Activated CD4-positive, alpha-beta memory T cell treated with anti-CD3 and anti-CD28 coated beads, Interleukin-2, amount 10 ng/mL, durations not matched to agents 7 days and 5 days (primary cell): ENCODE measurements at regions not wholly inside any gene's neighbourhood (a gene's known extent, or its start where the extent isn't known, plus 50 kb on each side); places are given as distances from the start of the nearest gene placed in this dataset.

Experiments used
- CTCF ChIA-PET: fragments of 350-600 bp; sonication (Branson Sonifier 250); formaldehyde crosslinking; loops from one replicate; lab custom pipeline; 2021; ENCODE audit warnings: antibody characterized with exemption, inconsistent platforms; lab: Charles Lee
- POLR2A ChIA-PET: fragments of 350-600 bp; sonication (Branson Sonifier 250); formaldehyde crosslinking; loops from one replicate; lab custom pipeline; 2021; ENCODE audit warnings: antibody characterized with exemption; lab: Charles Lee
- DNase-seq: peaks from one replicate; pipeline ENCODE4 v3.0.0-alpha.2; 2020
- H3K27ac Mint-ChIP-seq: one replicate; pipeline ENCODE4 v1.8.0; 2021; ENCODE audit warnings: mild to moderate bottlenecking, mixed read lengths
- H3K27me3 Mint-ChIP-seq: one replicate; pipeline ENCODE4 v1.8.0; 2021; ENCODE audit warnings: mixed read lengths
- H3K36me3 Mint-ChIP-seq: one replicate; pipeline ENCODE4 v1.8.0; 2021; ENCODE audit warnings: low read depth, mixed read lengths
- H3K4me1 Mint-ChIP-seq: one replicate; pipeline ENCODE4 v1.8.0; 2021; ENCODE audit warnings: mixed read lengths
- H3K4me3 Mint-ChIP-seq: one replicate; pipeline ENCODE4 v1.8.0; 2021; ENCODE audit warnings: mild to moderate bottlenecking, mixed read lengths
- H3K9me3 Mint-ChIP-seq: one replicate; pipeline ENCODE4 v1.8.0; 2021; ENCODE audit warnings: mixed read lengths

- Mint-ChIP-seq H3K9me3 (no peaks in the 10 kb centered on the region), H3K27ac (no peak overlapping the region), H3K4me3 (no peak overlapping the region), H3K4me1 (no peaks in the 10 kb centered on the region), H3K27me3 (no peaks in the 10 kb centered on the region), H3K36me3 (no peaks in the 10 kb centered on the region)
- ChIA-PET CTCF (no interaction called here), POLR2A (no interaction called here)
- no peak for DNase-seq
These were observed 250.4 kb upstream of the SMIM21 start for GRCh38 chr18:75677696-75678455.

GRCh38 chr18:75660932-75661331 lies 233.4 kb upstream of the SMIM21 start:
- H3K4me1 Mint-ChIP-seq = peaks cover 3% of the 10 kb centered on the region
- no peaks in the 10 kb centered on the region for H3K36me3 Mint-ChIP-seq
- no peak for DNase-seq
- ChIA-PET POLR2A (no interaction called here), CTCF (no interaction called here)
- no peaks in the 10 kb centered on the region for H3K27me3 Mint-ChIP-seq
- peaks cover 11% of the 10 kb centered on the region for H3K9me3 Mint-ChIP-seq
- H3K27ac Mint-ChIP-seq = no peak overlapping the region
- no peak overlapping the region for H3K4me3 Mint-ChIP-seq

GRCh38 chr18:75659535-75660023 lies 232.1 kb upstream of the SMIM21 start:
- POLR2A ChIA-PET = no interaction called here
- H3K9me3 Mint-ChIP-seq = peaks cover 11% of the 10 kb centered on the region
- H3K4me3 Mint-ChIP-seq = no peak overlapping the region
- H3K4me1 Mint-ChIP-seq = peaks cover 3% of the 10 kb centered on the region
- H3K27ac Mint-ChIP-seq = no peak overlapping the region
- DNase-seq = no peak
- no peaks in the 10 kb centered on the region for H3K36me3 Mint-ChIP-seq
- no peaks in the 10 kb centered on the region for H3K27me3 Mint-ChIP-seq
- CTCF ChIA-PET = no interaction called here

GRCh38 chr18:75658330-75658729 lies 230.8 kb upstream of the SMIM21 start:
- Mint-ChIP-seq H3K27ac (no peak overlapping the region), H3K4me1 (peaks cover 3% of the 10 kb centered on the region), H3K36me3 (no peaks in the 10 kb centered on the region), H3K9me3 (peaks cover 11% of the 10 kb centered on the region), H3K27me3 (no peaks in the 10 kb centered on the region), H3K4me3 (no peak overlapping the region)
- ChIA-PET CTCF (no interaction called here), POLR2A (no interaction called here)
- DNase-seq = no peak

GRCh38 chr18:75656563-75657247 lies 229.2 kb upstream of the SMIM21 start:
- POLR2A ChIA-PET = no interaction called here
- CTCF ChIA-PET = no interaction called here
- H3K36me3 Mint-ChIP-seq = no peaks in the 10 kb centered on the region
- DNase-seq = no peak
- peaks cover 6% of the 10 kb centered on the region for H3K9me3 Mint-ChIP-seq
- no peak overlapping the region for H3K4me3 Mint-ChIP-seq
- no peak overlapping the region for H3K27ac Mint-ChIP-seq
- peaks cover 3% of the 10 kb centered on the region for H3K4me1 Mint-ChIP-seq
- H3K27me3 Mint-ChIP-seq = no peaks in the 10 kb centered on the region

- H3K27ac Mint-ChIP-seq = no peak overlapping the region
- CTCF ChIA-PET = no interaction called here
- H3K36me3 Mint-ChIP-seq = no peaks in the 10 kb centered on the region
These were observed 228.5 kb upstream of the SMIM21 start for GRCh38 chr18:75656035-75656434.

GRCh38 chr18:75654851-75655751 lies 227.6 kb upstream of the SMIM21 start:
- no peaks in the 10 kb centered on the region for H3K36me3 Mint-ChIP-seq
- H3K9me3 Mint-ChIP-seq = no peaks in the 10 kb centered on the region
- H3K27me3 Mint-ChIP-seq = no peaks in the 10 kb centered on the region
- CTCF ChIA-PET = no interaction called here
- no peak overlapping the region for H3K27ac Mint-ChIP-seq
- POLR2A ChIA-PET = no interaction called here
- no peak for DNase-seq
- H3K4me1 Mint-ChIP-seq = peaks cover 3% of the 10 kb centered on the region
- H3K4me3 Mint-ChIP-seq = no peak overlapping the region

More at GRCh38 chr18:75656035-75656434, 228.5 kb upstream of the SMIM21 start:
- H3K9me3 Mint-ChIP-seq = peaks cover 5% of the 10 kb centered on the region
- no peak overlapping the region for H3K4me3 Mint-ChIP-seq
- POLR2A ChIA-PET = no interaction called here
- peaks cover 3% of the 10 kb centered on the region for H3K4me1 Mint-ChIP-seq
- no peaks in the 10 kb centered on the region for H3K27me3 Mint-ChIP-seq
- DNase-seq = no peak

GRCh38 chr18:75654386-75654785 lies 226.9 kb upstream of the SMIM21 start:
- ChIA-PET CTCF (no interaction called here), POLR2A (no interaction called here)
- H3K4me3 Mint-ChIP-seq = no peak overlapping the region
- no peaks in the 10 kb centered on the region for H3K27me3 Mint-ChIP-seq
- no peak for DNase-seq
- no peaks in the 10 kb centered on the region for H3K36me3 Mint-ChIP-seq
- H3K9me3 Mint-ChIP-seq = no peaks in the 10 kb centered on the region
- H3K27ac Mint-ChIP-seq = no peak overlapping the region
- H3K4me1 Mint-ChIP-seq = peaks cover 3% of the 10 kb centered on the region

GRCh38 chr18:75652528-75652927 lies 225.0 kb upstream of the SMIM21 start:
- H3K27me3 Mint-ChIP-seq = no peaks in the 10 kb centered on the region
- no peaks in the 10 kb centered on the region for H3K36me3 Mint-ChIP-seq
- no peaks in the 10 kb centered on the region for H3K9me3 Mint-ChIP-seq
- POLR2A ChIA-PET = no interaction called here
- H3K4me3 Mint-ChIP-seq = no peak overlapping the region
- CTCF ChIA-PET = no interaction called here
- H3K27ac Mint-ChIP-seq = no peak overlapping the region
- no peak for DNase-seq
- H3K4me1 Mint-ChIP-seq = peaks cover 3% of the 10 kb centered on the region

GRCh38 chr18:75644871-75645270 lies 217.4 kb upstream of the SMIM21 start:
- H3K9me3 Mint-ChIP-seq = peaks cover 2% of the 10 kb centered on the region
- ChIA-PET CTCF (no interaction called here), POLR2A (no interaction called here)
- H3K4me1 Mint-ChIP-seq = no peaks in the 10 kb centered on the region
- DNase-seq = no peak
- H3K36me3 Mint-ChIP-seq = no peaks in the 10 kb centered on the region
- H3K27me3 Mint-ChIP-seq = no peaks in the 10 kb centered on the region
- no peak overlapping the region for H3K27ac Mint-ChIP-seq
- no peak overlapping the region for H3K4me3 Mint-ChIP-seq

- POLR2A ChIA-PET = no interaction called here
- Mint-ChIP-seq H3K36me3 (no peaks in the 10 kb centered on the region), H3K9me3 (peaks cover 2% of the 10 kb centered on the region), H3K4me1 (no peaks in the 10 kb centered on the region), H3K4me3 (no peak overlapping the region), H3K27ac (no peak overlapping the region), H3K27me3 (no peaks in the 10 kb centered on the region)
- CTCF ChIA-PET = no interaction called here
- DNase-seq = no peak
These were observed 215.6 kb upstream of the SMIM21 start for GRCh38 chr18:75643083-75643482.

- H3K4me3 Mint-ChIP-seq = no peak overlapping the region
- no peak for DNase-seq
- no peaks in the 10 kb centered on the region for H3K27me3 Mint-ChIP-seq
- ChIA-PET CTCF (no interaction called here), POLR2A (no interaction called here)
- no peaks in the 10 kb centered on the region for H3K36me3 Mint-ChIP-seq
- no peaks in the 10 kb centered on the region for H3K9me3 Mint-ChIP-seq
- H3K27ac Mint-ChIP-seq = no peak overlapping the region
- no peaks in the 10 kb centered on the region for H3K4me1 Mint-ChIP-seq
These were observed 211.9 kb upstream of the SMIM21 start for GRCh38 chr18:75639472-75639831.

GRCh38 chr18:75638776-75639471 lies 211.4 kb upstream of the SMIM21 start:
- H3K9me3 Mint-ChIP-seq = no peaks in the 10 kb centered on the region
- H3K27ac Mint-ChIP-seq = no peak overlapping the region
- CTCF ChIA-PET = no interaction called here
- H3K4me3 Mint-ChIP-seq = no peak overlapping the region
- H3K27me3 Mint-ChIP-seq = no peaks in the 10 kb centered on the region
- no peaks in the 10 kb centered on the region for H3K4me1 Mint-ChIP-seq
- POLR2A ChIA-PET = no interaction called here
- H3K36me3 Mint-ChIP-seq = no peaks in the 10 kb centered on the region
- no peak for DNase-seq
